HepG2 (cell line): ENCODE measurements at regions not wholly inside any gene's neighbourhood (a gene's known extent, or its start where the extent isn't known, plus 50 kb on each side); places are given as distances from the start of the nearest gene placed in this dataset.

Experiments
- ATAC-seq: fragments of 200-7000 bp; cut with Tn5 transposase; 3 replicates; pipeline ENCODE4 v1.9.1; 2020; ENCODE audit warnings: mild to moderate bottlenecking, moderate library complexity
- BruUV-seq: library from RNA; stranded (reverse); fragments of 400-500 nt; replicated peaks from 2 replicates; lab custom pipeline; 2021; lab: Mats Ljungman, UMichigan
- CTCF ChIA-PET: fragments of 300-600 bp; formaldehyde crosslinking; extraction: SDS; loops from one replicate; lab custom pipeline; 2021; ENCODE audit warnings: low total read pairs, inconsistent platforms, low intra/inter-chr PET ratio; lab: Yijun Ruan, JAX
- POLR2A ChIA-PET: fragments of 350-600 bp; sonication (Branson Sonifier 250); formaldehyde crosslinking; loops from one replicate; lab custom pipeline; 2020; ENCODE audit warnings: antibody characterized with exemption, inconsistent platforms; lab: Yijun Ruan, JAX
- DNase-seq: peaks from one replicate; pipeline ENCODE4 v3.0.0-alpha.2; 2015; ENCODE audit warnings: low spot score
- FAIRE-seq: peaks from 3 replicates; lab custom pipeline; 2011; peaks lifted over from hg19 to GRCh38; lab: Jason Lieb, UNC
- H2AFZ ChIP-seq: one replicate; pipeline ENCODE4 v1.6.1; 2011; ENCODE audit warnings: low read length, inconsistent platforms
- H3K27ac ChIP-seq: fragments of 300-600 bp; 3 replicates; pipeline ENCODE4 v1.8.0; 2011; ENCODE audit warnings: mixed run types, mild to moderate bottlenecking, mixed read lengths, low read length, inconsistent platforms; ENCODE audit not compliant: insufficient read depth; ENCODE audit errors: extremely low read length
- H3K27me3 ChIP-seq, 2 experiments: fragments of 200-600 bp in 1 of 2; 2 replicates in 1 of 2; 3 replicates in 1 of 2; pipeline versions ENCODE4 v1.6.0 to v1.8.0; 2011; ENCODE audit warnings: low read length in 2 of 2, mild to moderate bottlenecking in 2 of 2, moderate library complexity in 2 of 2, inconsistent platforms in 1 of 2; ENCODE audit not compliant: insufficient read depth in 2 of 2, control insufficient read depth in 1 of 2
- H3K36me3 ChIP-seq, 2 experiments: fragments of 200-600 bp in 1 of 2; replicated peaks in 1 of 2; 2 replicates in 1 of 2; 3 replicates in 1 of 2; pipeline versions ENCODE4 v1.5.1 to v1.8.0; 2011; ENCODE audit warnings: low read length in 2 of 2, inconsistent platforms in 1 of 2; ENCODE audit not compliant: insufficient read depth in 2 of 2, control insufficient read depth in 1 of 2
- H3K4me1 ChIP-seq: 2 replicates; pipeline ENCODE4 v1.5.1; 2012; ENCODE audit warnings: low read length, inconsistent platforms; ENCODE audit not compliant: insufficient read depth
- H3K4me2 ChIP-seq: 2 replicates; pipeline ENCODE4 v1.6.0; 2011; ENCODE audit warnings: low read depth, low read length, inconsistent platforms
- H3K4me3 ChIP-seq, 3 experiments: fragments of 200-600 bp in 1 of 3; sonication (generic), shearing (Covaris generic) in 1 of 3; replicated peaks in 1 of 3; 2 replicates each; pipeline ENCODE4 v1.5.1; 2011 to 2016; ENCODE audit warnings: low read length in 3 of 3, inconsistent platforms in 2 of 3, low read depth in 2 of 3, mild to moderate bottlenecking in 2 of 3, control low read depth in 1 of 3, mixed read lengths in 1 of 3; ENCODE audit not compliant: insufficient read depth in 1 of 3
- H3K79me2 ChIP-seq: one replicate; pipeline ENCODE4 v1.6.1; 2011; ENCODE audit warnings: low read length, inconsistent platforms; ENCODE audit not compliant: insufficient read depth
- H3K9ac ChIP-seq: 2 replicates; pipeline ENCODE4 v1.6.0; 2011; ENCODE audit warnings: mild to moderate bottlenecking, low read depth, low read length, inconsistent platforms; ENCODE audit not compliant: insufficient read depth
- H3K9me3 ChIP-seq: 2 replicates; pipeline ENCODE4 v1.5.1; 2012; ENCODE audit warnings: mild to moderate bottlenecking, low read length
- H4K20me1 ChIP-seq: 2 replicates; pipeline ENCODE4 v1.6.0; 2011; ENCODE audit warnings: inconsistent platforms, mild to moderate bottlenecking, low read length, moderate library complexity; ENCODE audit not compliant: insufficient read depth
- AHR ChIP-seq: IDR thresholded peaks from 2 replicates; pipeline ENCODE4 v1.6.1; 2018; ENCODE audit warnings: missing genetic modification reagents, missing compliant biosample characterization
- CENPT ChIP-seq: sonication (generic); formaldehyde crosslinking; IDR thresholded peaks from 2 replicates; pipeline ENCODE4 v1.8.0; 2022; ENCODE audit warnings: low read depth, mild to moderate bottlenecking, moderate library complexity, missing genetic modification reagents
- HMGXB3 ChIP-seq: sonication (generic); formaldehyde crosslinking; IDR thresholded peaks from 2 replicates; pipeline ENCODE4 v1.4.0; 2020; ENCODE audit warnings: missing genetic modification reagents, borderline replicate concordance
- JUND ChIP-seq: sonication (generic); formaldehyde crosslinking; IDR thresholded peaks from 2 replicates; pipeline ENCODE4 v1.8.0; 2022; ENCODE audit warnings: mild to moderate bottlenecking, missing genetic modification reagents
- MATR3 ChIP-seq: sonication (generic); formaldehyde crosslinking; IDR thresholded peaks from 2 replicates; pipeline ENCODE4 v1.4.0; 2020; ENCODE audit warnings: missing genetic modification reagents
- POLR2G ChIP-seq: fragments of 200-400 bp; formaldehyde crosslinking; IDR thresholded peaks from 2 replicates; pipeline ENCODE4 v1.6.1; 2018; ENCODE audit warnings: mild to moderate bottlenecking, low read depth, low read length, moderate library complexity
- SSRP1 ChIP-seq: IDR thresholded peaks from 2 replicates; pipeline ENCODE4 v1.6.1; 2016; ENCODE audit warnings: control low read depth
- U2AF1 ChIP-seq: fragments of 200-400 bp; formaldehyde crosslinking; optimal IDR thresholded peaks from 2 replicates; pipeline ENCODE3; 2017; ENCODE audit warnings: mild to moderate bottlenecking, low read depth, low read length
- ZNF431 ChIP-seq: sonication (generic); formaldehyde crosslinking; IDR thresholded peaks from 2 replicates; pipeline ENCODE4 v1.9.0; 2022; ENCODE audit warnings: missing genetic modification reagents, low read depth, mild to moderate bottlenecking, borderline replicate concordance
- WGBS: methylation state at CpG from one replicate; pipeline ENCODE4 v1.1.6; 2017; ENCODE audit warnings: low lambda C conversion rate; 5-methylcytosine and 5-hydroxymethylcytosine counted together
- in situ Hi-C: cut with HindIII; loops from 2 replicates; pipeline ENCODE4 v1.10.0; 2017; ENCODE audit warnings: low pct_unique_long_range_greater_than_20kb; ENCODE audit not compliant: extremely low pct_ligation_motif_present
- intact Hi-C: fragments of 100-400 bp; cut with micrococcal nuclease; formaldehyde crosslinking; loops from one replicate; pipeline ENCODE4 v1.10.0; 2022; ENCODE audit not compliant: unreplicated experiment
- TF ChIP-seq, protein P1 (sequence below): sonication (generic); formaldehyde crosslinking; IDR thresholded peaks from 2 replicates; pipeline ENCODE4 v1.4.0; 2020; ENCODE audit warnings: missing genetic modification reagents
- TF ChIP-seq, protein P2 (sequence below): sonication (generic); formaldehyde crosslinking; IDR thresholded peaks from 2 replicates; pipeline ENCODE4 v1.9.0; 2021; ENCODE audit warnings: missing genetic modification reagents, borderline replicate concordance

GRCh38 chr12:98388126-98388525, 127.3 kb upstream of the TMPO start:
- H3K79me2 ChIP-seq = no peaks in the 10 kb centered on the region
- H3K9ac ChIP-seq = no peak overlapping the region
- ATAC-seq (no peak), FAIRE-seq (no peak), DNase-seq (no peak)
- in situ Hi-C loops = loop anchor here (25.0 kb wide), 2 partner anchors 1251 to 1401 kb away; no protein-coding TSS in a partner anchor
- no peaks in the 10 kb centered on the region for H3K36me3 ChIP-seq
- H3K27ac ChIP-seq = no peak overlapping the region
- no peak overlapping the region for H2AFZ ChIP-seq
- ChIA-PET CTCF (no interaction called here), POLR2A (no interaction called here)
- WGBS = 36% methylated on average over 10 of the region's 10 CpGs
- H3K9me3 ChIP-seq = no peaks in the 10 kb centered on the region
- peaks cover 1 to 10% of the 10 kb centered on the region in 2 experiments; a peak in 2 of 5 replicates for H3K27me3 ChIP-seq
- no peak overlapping the region for H3K4me3 ChIP-seq
- intact Hi-C loops = no loop called here
- peaks cover 12% of the 10 kb centered on the region for H3K4me1 ChIP-seq
- no TSS peak for BruUV-seq
- no peak overlapping the region for H3K4me2 ChIP-seq
- H4K20me1 ChIP-seq = no peaks in the 10 kb centered on the region
- TF ChIP-seq MATR3 (no peak), HMGXB3 (CRISPR knock-in tag) (no peak), JUND (CRISPR knock-in tag) (no peak), ZNF431 (CRISPR knock-in tag) (no peak), U2AF1 (no peak), CENPT (CRISPR knock-in tag) (no peak), POLR2G (no peak), AHR (CRISPR knock-in tag) (no peak), SSRP1 (no peak)
- TF ChIP-seq, protein P1, sequence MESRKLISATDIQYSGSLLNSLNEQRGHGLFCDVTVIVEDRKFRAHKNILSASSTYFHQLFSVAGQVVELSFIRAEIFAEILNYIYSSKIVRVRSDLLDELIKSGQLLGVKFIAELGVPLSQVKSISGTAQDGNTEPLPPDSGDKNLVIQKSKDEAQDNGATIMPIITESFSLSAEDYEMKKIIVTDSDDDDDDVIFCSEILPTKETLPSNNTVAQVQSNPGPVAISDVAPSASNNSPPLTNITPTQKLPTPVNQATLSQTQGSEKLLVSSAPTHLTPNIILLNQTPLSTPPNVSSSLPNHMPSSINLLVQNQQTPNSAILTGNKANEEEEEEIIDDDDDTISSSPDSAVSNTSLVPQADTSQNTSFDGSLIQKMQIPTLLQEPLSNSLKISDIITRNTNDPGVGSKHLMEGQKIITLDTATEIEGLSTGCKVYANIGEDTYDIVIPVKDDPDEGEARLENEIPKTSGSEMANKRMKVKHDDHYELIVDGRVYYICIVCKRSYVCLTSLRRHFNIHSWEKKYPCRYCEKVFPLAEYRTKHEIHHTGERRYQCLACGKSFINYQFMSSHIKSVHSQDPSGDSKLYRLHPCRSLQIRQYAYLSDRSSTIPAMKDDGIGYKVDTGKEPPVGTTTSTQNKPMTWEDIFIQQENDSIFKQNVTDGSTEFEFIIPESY = no peak
- TF ChIP-seq, protein P2, sequence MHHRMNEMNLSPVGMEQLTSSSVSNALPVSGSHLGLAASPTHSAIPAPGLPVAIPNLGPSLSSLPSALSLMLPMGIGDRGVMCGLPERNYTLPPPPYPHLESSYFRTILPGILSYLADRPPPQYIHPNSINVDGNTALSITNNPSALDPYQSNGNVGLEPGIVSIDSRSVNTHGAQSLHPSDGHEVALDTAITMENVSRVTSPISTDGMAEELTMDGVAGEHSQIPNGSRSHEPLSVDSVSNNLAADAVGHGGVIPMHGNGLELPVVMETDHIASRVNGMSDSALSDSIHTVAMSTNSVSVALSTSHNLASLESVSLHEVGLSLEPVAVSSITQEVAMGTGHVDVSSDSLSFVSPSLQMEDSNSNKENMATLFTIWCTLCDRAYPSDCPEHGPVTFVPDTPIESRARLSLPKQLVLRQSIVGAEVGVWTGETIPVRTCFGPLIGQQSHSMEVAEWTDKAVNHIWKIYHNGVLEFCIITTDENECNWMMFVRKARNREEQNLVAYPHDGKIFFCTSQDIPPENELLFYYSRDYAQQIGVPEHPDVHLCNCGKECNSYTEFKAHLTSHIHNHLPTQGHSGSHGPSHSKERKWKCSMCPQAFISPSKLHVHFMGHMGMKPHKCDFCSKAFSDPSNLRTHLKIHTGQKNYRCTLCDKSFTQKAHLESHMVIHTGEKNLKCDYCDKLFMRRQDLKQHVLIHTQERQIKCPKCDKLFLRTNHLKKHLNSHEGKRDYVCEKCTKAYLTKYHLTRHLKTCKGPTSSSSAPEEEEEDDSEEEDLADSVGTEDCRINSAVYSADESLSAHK (CRISPR knock-in tag) = no peak
